Pancreas (tissue), 10 donors: ENCODE measurements at regions not wholly inside any gene's neighbourhood (a gene's known extent, or its start where the extent isn't known, plus 50 kb on each side); places are given as distances from the start of the nearest gene placed in this dataset.

ENCODE experiments used
- ATAC-seq, 4 donors: fragments of 200-7000 bp; cut with Tn5 transposase; one replicate each; pipeline versions ENCODE4 v1.8.0 to v1.9.1; 2020; ENCODE audit warnings: mild to moderate bottlenecking in 4 of 4, moderate library complexity in 4 of 4
- DNase-seq, 6 donors: peaks; one replicate each; pipeline ENCODE4 v3.0.0-alpha.2; 2020
- FAIRE-seq: peaks from 2 replicates; lab custom pipeline; 2012; peaks lifted over from hg19 to GRCh38; lab: Jason Lieb, UNC
- H3K27ac ChIP-seq, 4 donors: fragments of 200-600 bp; sonication (generic); 1 replicate in 3 of 4; 2 replicates in 1 of 4; pipeline versions ENCODE4 v1.5.0 to v1.8.0; 2020
- H3K27me3 ChIP-seq, 4 donors: fragments of 200-600 bp; one replicate each; pipeline ENCODE4 v1.8.0; 2021
- H3K36me3 ChIP-seq, 3 donors: fragments of 200-600 bp; sonication (generic) in 1 of 3; one replicate each; pipeline versions ENCODE4 v1.5.0 to v1.8.0; 2020 to 2021
- H3K4me1 ChIP-seq, 3 donors: fragments of 200-600 bp; one replicate each; pipeline ENCODE4 v1.8.0; 2021
- H3K4me3 ChIP-seq, 4 donors: fragments of 200-600 bp; sonication (generic) in 2 of 4; one replicate each; pipeline versions ENCODE4 v1.5.0 to v1.8.0; 2020 to 2021
- H3K9me3 ChIP-seq, 4 donors: fragments of 200-600 bp; one replicate each; pipeline ENCODE4 v1.8.0; 2021
- WGBS, 2 donors: extraction: QIAGEN DNeasy Blood & Tissue Kit; methylation state at CpG; one replicate each; pipeline ENCODE4 v1.1.7; 2013; 5-methylcytosine and 5-hydroxymethylcytosine counted together
- intact Hi-C, 3 donors: fragments of 100-400 bp; cut with DNase I; formaldehyde crosslinking; loops; one replicate each; pipeline versions ENCODE4 v1.11.1 to v1.14.2; 2022
- TF ChIP-seq, protein P1 (sequence below), 4 donors: fragments of 200-600 bp; sonication (generic) in 3 of 4; IDR thresholded peaks; one replicate each; pipeline versions ENCODE4 v1.5.0 to v1.8.0; 2021; ENCODE audit warnings: antibody characterized with exemption in 4 of 4
- donor health status: healthy with polysubstance abuse.
- donor health status: DM: no; HTN: no; CAD: no; lungs with moderate emphysema.
- donor health status: DM: no; HTN: no; CAD: no.
- donor health status: control.
- donor health status: control.
- donor health status: Bipolar disorder and iron deficiency.
- donor health status: DM: yes; HTN: yes; CAD: no.
- donor health status: DM: no; HTN: no; CAD: no.
- donor health status: DM: no; HTN: no; CAD: no.
- donor health status: DM: yes; HTN: yes; CAD: no.

DNA sequence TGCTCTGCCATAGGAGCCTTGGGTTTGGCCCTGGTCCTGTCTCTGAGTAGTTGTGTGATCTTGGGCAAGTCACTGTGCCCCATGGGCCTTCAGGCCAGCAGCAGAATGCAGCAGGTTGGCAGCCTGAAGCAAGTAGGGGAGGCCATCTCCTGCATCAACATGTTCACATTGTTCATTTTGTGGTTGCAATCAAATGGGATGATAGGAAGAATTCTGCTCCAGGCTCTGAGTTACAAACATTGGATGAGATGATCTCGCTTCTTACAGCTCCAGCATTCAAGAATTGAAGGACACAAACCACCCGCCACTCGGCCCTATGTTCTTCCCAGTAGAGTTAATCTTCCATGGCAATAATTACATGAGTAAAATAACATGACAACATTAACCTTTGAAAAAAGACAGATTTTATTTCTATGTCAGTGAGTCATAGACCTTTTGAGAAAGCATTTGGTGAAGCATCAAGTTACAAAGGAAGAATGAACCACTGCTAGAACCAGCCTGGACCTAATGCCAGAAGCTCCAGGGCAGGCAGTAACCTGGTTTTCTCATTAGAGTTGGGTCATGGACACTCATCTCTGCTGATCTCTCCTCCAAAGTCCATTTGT is 308.3 kb upstream of the NCAM1 start:
- no peak for ATAC-seq
- TF ChIP-seq, protein P1, sequence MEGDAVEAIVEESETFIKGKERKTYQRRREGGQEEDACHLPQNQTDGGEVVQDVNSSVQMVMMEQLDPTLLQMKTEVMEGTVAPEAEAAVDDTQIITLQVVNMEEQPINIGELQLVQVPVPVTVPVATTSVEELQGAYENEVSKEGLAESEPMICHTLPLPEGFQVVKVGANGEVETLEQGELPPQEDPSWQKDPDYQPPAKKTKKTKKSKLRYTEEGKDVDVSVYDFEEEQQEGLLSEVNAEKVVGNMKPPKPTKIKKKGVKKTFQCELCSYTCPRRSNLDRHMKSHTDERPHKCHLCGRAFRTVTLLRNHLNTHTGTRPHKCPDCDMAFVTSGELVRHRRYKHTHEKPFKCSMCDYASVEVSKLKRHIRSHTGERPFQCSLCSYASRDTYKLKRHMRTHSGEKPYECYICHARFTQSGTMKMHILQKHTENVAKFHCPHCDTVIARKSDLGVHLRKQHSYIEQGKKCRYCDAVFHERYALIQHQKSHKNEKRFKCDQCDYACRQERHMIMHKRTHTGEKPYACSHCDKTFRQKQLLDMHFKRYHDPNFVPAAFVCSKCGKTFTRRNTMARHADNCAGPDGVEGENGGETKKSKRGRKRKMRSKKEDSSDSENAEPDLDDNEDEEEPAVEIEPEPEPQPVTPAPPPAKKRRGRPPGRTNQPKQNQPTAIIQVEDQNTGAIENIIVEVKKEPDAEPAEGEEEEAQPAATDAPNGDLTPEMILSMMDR (IDR thresholded peaks at IDR 0.05) = no peak
- WGBS, 2 donors = 86 to 87% methylated on average over 3 of the region's 3 CpGs
- Histone ChIP-seq H3K4me1 (no peaks in the 10 kb centered on the region), H3K36me3 (no peaks in the 10 kb centered on the region), H3K9me3 (no peaks in the 10 kb centered on the region), H3K27ac (no peak overlapping the region), H3K4me3 (no peak overlapping the region), H3K27me3 (no peaks in the 10 kb centered on the region)
- intact Hi-C loops = no loop called here
- DNase-seq = no peak
- FAIRE-seq = no peak

DNA sequence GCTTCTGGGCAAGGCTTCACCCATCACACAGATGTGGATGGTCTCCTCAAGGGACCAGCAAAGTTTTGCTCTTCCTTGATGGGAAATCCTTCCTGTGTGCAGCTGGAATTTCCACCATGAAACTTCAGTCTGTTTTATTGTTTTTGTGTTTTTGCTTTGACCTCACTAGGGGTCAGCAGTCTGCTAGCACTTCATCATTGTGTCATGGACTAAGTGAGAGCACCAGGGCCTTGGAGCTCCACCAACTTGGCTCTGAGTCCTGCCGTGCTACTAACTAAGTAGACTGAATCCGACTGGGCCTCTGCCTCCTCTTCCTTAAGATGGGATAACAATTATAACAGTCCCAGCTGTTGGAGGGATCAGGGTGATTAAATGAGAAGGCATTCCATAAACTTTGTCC is 305.8 kb upstream of the NCAM1 start:
- TF ChIP-seq, protein P1 (IDR thresholded peaks at IDR 0.05) = no peak
- H3K9me3 ChIP-seq = no peaks in the 10 kb centered on the region
- DNase-seq (peak in 2 of 6 donors; percentile 15 to 16), FAIRE-seq (no peak), ATAC-seq (peak in 3 of 4 donors; percentile 48 to 60 (median 52))
- no peaks in the 10 kb centered on the region for H3K4me1 ChIP-seq
- 30 to 37% methylated on average over 2 of the region's 2 CpGs for WGBS, 2 donors
- H3K36me3 ChIP-seq = no peaks in the 10 kb centered on the region
- intact Hi-C loops = no loop called here
- no peaks in the 10 kb centered on the region for H3K27me3 ChIP-seq
- H3K4me3 ChIP-seq = no peak overlapping the region
- no peak overlapping the region for H3K27ac ChIP-seq

DNA sequence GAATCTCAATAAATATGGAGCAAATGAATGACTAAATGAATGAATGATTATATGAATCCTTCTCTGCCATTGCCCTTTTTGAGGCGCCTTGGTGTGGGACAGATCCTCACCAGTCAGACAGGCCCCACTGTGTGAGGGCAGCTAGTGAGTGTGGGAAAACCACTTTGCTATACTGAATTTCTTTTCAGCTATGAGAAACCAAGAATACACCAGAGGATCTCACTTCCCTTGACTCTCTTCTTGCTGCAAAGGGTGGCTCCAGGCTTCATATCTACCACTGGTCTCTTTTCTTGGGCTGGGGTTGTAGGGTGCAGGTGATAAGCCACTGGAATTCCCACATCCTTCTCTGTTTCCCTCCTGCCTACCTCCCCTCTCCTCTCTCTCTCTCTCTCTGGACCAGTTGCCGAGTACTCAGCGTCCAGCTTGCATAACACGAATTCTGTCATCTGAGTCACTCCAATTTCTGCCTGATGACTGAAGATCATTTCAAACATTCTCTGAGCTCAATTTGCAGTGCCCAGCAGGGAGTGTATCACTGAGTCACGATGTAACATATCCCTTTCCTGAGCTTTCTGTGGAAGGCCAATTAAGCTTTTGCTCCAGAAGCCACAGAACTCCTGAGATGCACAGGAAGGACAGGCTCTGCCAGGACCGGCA is 304.3 kb upstream of the NCAM1 start:
- no peak for FAIRE-seq
- intact Hi-C loops = no loop called here
- no peak overlapping the region for H3K4me3 ChIP-seq
- TF ChIP-seq, protein P1 (IDR thresholded peaks at IDR 0.05) = no peak
- no peaks in the 10 kb centered on the region for H3K36me3 ChIP-seq
- H3K9me3 ChIP-seq = no peaks in the 10 kb centered on the region
- H3K27ac ChIP-seq = no peak overlapping the region
- ATAC-seq = no peak
- no peaks in the 10 kb centered on the region for H3K4me1 ChIP-seq
- H3K27me3 ChIP-seq = no peaks in the 10 kb centered on the region
- WGBS, 2 donors = 69% methylated on average over 6 of the region's 6 CpGs
- no peak for DNase-seq

DNA sequence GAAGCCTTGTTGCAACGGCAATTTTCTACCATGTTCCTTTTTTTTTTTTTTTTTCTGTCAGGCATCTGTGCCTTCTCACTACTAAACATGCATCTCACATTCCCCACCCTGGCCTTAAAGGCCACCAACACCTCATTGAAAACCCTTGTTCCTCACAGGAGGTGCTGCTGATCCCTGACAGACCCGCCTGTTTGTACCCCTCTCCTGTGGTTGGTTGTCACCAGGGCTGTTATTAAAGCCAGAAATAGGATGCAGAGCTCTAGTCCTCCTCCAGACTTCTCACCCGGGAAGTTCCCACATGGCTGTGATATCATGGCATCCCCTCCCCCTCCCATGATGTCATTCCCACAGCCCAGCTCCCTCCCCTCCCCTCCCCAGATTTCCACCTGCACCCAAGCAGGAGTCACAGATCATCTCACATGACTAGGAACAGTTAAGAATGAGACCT is 302.8 kb upstream of the NCAM1 start:
- Histone ChIP-seq H3K4me1 (no peaks in the 10 kb centered on the region), H3K4me3 (no peak overlapping the region), H3K9me3 (no peaks in the 10 kb centered on the region), H3K36me3 (no peaks in the 10 kb centered on the region), H3K27ac (no peak overlapping the region), H3K27me3 (no peaks in the 10 kb centered on the region)
- intact Hi-C loops = no loop called here
- no peak for DNase-seq
- TF ChIP-seq, protein P1 (IDR thresholded peaks at IDR 0.05) = no peak
- ATAC-seq = peak in 1 of 4 donors; percentile 48
- 42 to 44% methylated on average over 3 of the region's 3 CpGs for WGBS, 2 donors
- no peak for FAIRE-seq

DNA sequence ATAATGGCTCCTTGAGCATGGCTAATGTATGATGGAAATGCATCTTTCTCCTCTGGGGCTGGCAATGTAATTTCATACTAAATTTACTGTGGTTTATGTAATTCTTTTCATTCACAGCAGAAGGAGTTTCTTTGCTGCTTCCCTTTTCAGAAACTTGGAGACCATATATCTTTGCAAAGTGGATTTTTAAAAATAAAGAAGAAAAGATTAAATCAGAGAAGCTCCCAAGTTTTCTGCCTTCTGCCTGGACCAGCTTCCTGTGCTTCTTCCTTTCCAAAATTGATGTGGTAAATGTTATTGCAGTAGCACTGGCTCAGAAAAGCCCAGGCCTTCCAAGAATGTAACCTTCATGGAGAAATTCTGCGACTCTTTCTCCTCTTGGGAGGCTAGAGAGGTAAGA is 300.1 kb upstream of the NCAM1 start:
- Histone ChIP-seq H3K9me3 (no peaks in the 10 kb centered on the region), H3K27me3 (no peaks in the 10 kb centered on the region), H3K36me3 (no peaks in the 10 kb centered on the region), H3K27ac (no peak overlapping the region), H3K4me1 (no peaks in the 10 kb centered on the region), H3K4me3 (no peak overlapping the region)
- ATAC-seq (no peak), DNase-seq (no peak), FAIRE-seq (no peak)
- WGBS, 2 donors = 63 to 71% methylated on average over 1 of the region's 1 CpG
- TF ChIP-seq, protein P1 (IDR thresholded peaks at IDR 0.05) = no peak
- intact Hi-C loops = no loop called here
